GM06990 (cell line): ENCODE measurements at regions not wholly inside any gene's neighbourhood (a gene's known extent, or its start where the extent isn't known, plus 50 kb on each side); places are given as distances from the start of the nearest gene placed in this dataset.

Experiments used
- DNase-seq: peaks from one replicate; pipeline ENCODE4 v3.0.0-alpha.2; 2011; ENCODE audit not compliant: insufficient read length; ENCODE audit errors: extremely low read depth
- H3K27me3 ChIP-seq: replicated peaks from 2 replicates; pipeline ENCODE4 v1.6.0; 2011; ENCODE audit warnings: low read length; ENCODE audit not compliant: control insufficient read depth, insufficient read depth
- H3K36me3 ChIP-seq: 2 replicates; pipeline ENCODE4 v1.5.1; 2011; ENCODE audit warnings: low read length; ENCODE audit not compliant: control insufficient read depth, insufficient read depth
- H3K4me3 ChIP-seq: replicated peaks from 2 replicates; pipeline ENCODE4 v1.5.1; 2011; ENCODE audit warnings: low read depth, mild to moderate bottlenecking, control low read depth, low read length
- CTCF ChIP-seq: IDR thresholded peaks from 2 replicates; pipeline ENCODE4 v1.5.1; 2011; ENCODE audit warnings: low read length, control low read depth, mild to moderate bottlenecking, inconsistent platforms; ENCODE audit not compliant: insufficient read depth, poor library complexity, severe bottlenecking

GRCh38 chr1:195591917-195592672 is 1016.1 kb downstream of the KCNT2 start:
- no peak for DNase-seq
- TF ChIP-seq CTCF, result no peak
- Histone ChIP-seq H3K4me3 (no peak overlapping the region), H3K36me3 (no peaks in the 10 kb centered on the region), H3K27me3 (no peaks in the 10 kb centered on the region)

- Histone ChIP-seq H3K4me3 (no peak overlapping the region), H3K36me3 (no peaks in the 10 kb centered on the region), H3K27me3 (no peaks in the 10 kb centered on the region)
- TF ChIP-seq CTCF, result no peak
- no peak for DNase-seq
These were observed 1017.6 kb downstream of the KCNT2 start for GRCh38 chr1:195590649-195591048.

GRCh38 chr1:195584870-195585624 is 1023.2 kb downstream of the KCNT2 start:
- TF ChIP-seq CTCF, result no peak
- H3K4me3 ChIP-seq, result no peak overlapping the region
- H3K27me3 ChIP-seq, result no peaks in the 10 kb centered on the region
- DNase-seq, result no peak
- no peaks in the 10 kb centered on the region for H3K36me3 ChIP-seq

- no peak for DNase-seq
- Histone ChIP-seq H3K36me3 (no peaks in the 10 kb centered on the region), H3K27me3 (no peaks in the 10 kb centered on the region), H3K4me3 (no peak overlapping the region)
- TF ChIP-seq CTCF, result no peak
These were observed 1027.3 kb downstream of the KCNT2 start for GRCh38 chr1:195580988-195581387.

GRCh38 chr1:195577748-195578147 is 1030.5 kb downstream of the KCNT2 start:
- TF ChIP-seq CTCF, result no peak
- no peak overlapping the region for H3K4me3 ChIP-seq
- no peaks in the 10 kb centered on the region for H3K36me3 ChIP-seq
- H3K27me3 ChIP-seq, result no peaks in the 10 kb centered on the region
- DNase-seq, result no peak

- no peaks in the 10 kb centered on the region for H3K27me3 ChIP-seq
- H3K36me3 ChIP-seq, result no peaks in the 10 kb centered on the region
- no peak for TF ChIP-seq CTCF
- H3K4me3 ChIP-seq, result no peak overlapping the region
- no peak for DNase-seq
These were observed 1031.6 kb downstream of the KCNT2 start for GRCh38 chr1:195576641-195577040.
